Activated naive CD4-positive, alpha-beta T cell treated with anti-CD3 and anti-CD28 coated beads, Interleukin-2, amount 50 U/mL, for 24 hours (primary cell): ENCODE measurements at regions not wholly inside any gene's neighbourhood (a gene's known extent, or its start where the extent isn't known, plus 50 kb on each side); places are given as distances from the start of the nearest gene placed in this dataset.

ENCODE experiments used
- H3K27ac Mint-ChIP-seq: one replicate; pipeline ENCODE4 v1.8.0; 2021; ENCODE audit warnings: mild to moderate bottlenecking, mixed read lengths
- H3K27me3 Mint-ChIP-seq: one replicate; pipeline ENCODE4 v1.8.0; 2021; ENCODE audit warnings: mixed read lengths
- H3K36me3 Mint-ChIP-seq: one replicate; pipeline ENCODE4 v1.8.0; 2021; ENCODE audit warnings: mixed read lengths
- H3K4me1 Mint-ChIP-seq: one replicate; pipeline ENCODE4 v1.8.0; 2021; ENCODE audit warnings: mixed read lengths
- H3K4me3 Mint-ChIP-seq: one replicate; pipeline ENCODE4 v1.8.0; 2021; ENCODE audit warnings: mild to moderate bottlenecking, mixed read lengths
- H3K9me3 Mint-ChIP-seq: one replicate; pipeline ENCODE4 v1.8.0; 2021; ENCODE audit warnings: mixed read lengths

GRCh38 chr7:132650498-132650897 is 74.2 kb upstream of the PLXNA4 start:
- no peaks in the 10 kb centered on the region for H3K36me3 Mint-ChIP-seq
- H3K4me1 Mint-ChIP-seq, result peaks cover 16% of the 10 kb centered on the region
- H3K27me3 Mint-ChIP-seq, result no peaks in the 10 kb centered on the region
- no peak overlapping the region for H3K27ac Mint-ChIP-seq
- H3K4me3 Mint-ChIP-seq, result no peak overlapping the region
- H3K9me3 Mint-ChIP-seq, result no peaks in the 10 kb centered on the region

- no peaks in the 10 kb centered on the region for H3K36me3 Mint-ChIP-seq
- no peaks in the 10 kb centered on the region for H3K27me3 Mint-ChIP-seq
- no peaks in the 10 kb centered on the region for H3K9me3 Mint-ChIP-seq
- no peak overlapping the region for H3K27ac Mint-ChIP-seq
- no peak overlapping the region for H3K4me3 Mint-ChIP-seq
- no peaks in the 10 kb centered on the region for H3K4me1 Mint-ChIP-seq
These were observed 71.0 kb upstream of the PLXNA4 start for GRCh38 chr7:132647311-132647710.

GRCh38 chr7:132646052-132646451 is 69.8 kb upstream of the PLXNA4 start:
- Mint-ChIP-seq H3K4me1 (no peaks in the 10 kb centered on the region), H3K27me3 (no peaks in the 10 kb centered on the region), H3K27ac (no peak overlapping the region), H3K9me3 (no peaks in the 10 kb centered on the region), H3K36me3 (no peaks in the 10 kb centered on the region), H3K4me3 (no peak overlapping the region)

GRCh38 chr7:132643302-132643701 is 67.0 kb upstream of the PLXNA4 start:
- Mint-ChIP-seq H3K27me3 (no peaks in the 10 kb centered on the region), H3K9me3 (no peaks in the 10 kb centered on the region), H3K27ac (no peak overlapping the region), H3K4me3 (no peak overlapping the region), H3K36me3 (no peaks in the 10 kb centered on the region), H3K4me1 (no peaks in the 10 kb centered on the region)

GRCh38 chr7:132641238-132641637 is 65.0 kb upstream of the PLXNA4 start:
- Mint-ChIP-seq H3K27ac (no peak overlapping the region), H3K4me1 (no peaks in the 10 kb centered on the region), H3K27me3 (no peaks in the 10 kb centered on the region), H3K4me3 (no peak overlapping the region), H3K9me3 (no peaks in the 10 kb centered on the region), H3K36me3 (no peaks in the 10 kb centered on the region)

DNA sequence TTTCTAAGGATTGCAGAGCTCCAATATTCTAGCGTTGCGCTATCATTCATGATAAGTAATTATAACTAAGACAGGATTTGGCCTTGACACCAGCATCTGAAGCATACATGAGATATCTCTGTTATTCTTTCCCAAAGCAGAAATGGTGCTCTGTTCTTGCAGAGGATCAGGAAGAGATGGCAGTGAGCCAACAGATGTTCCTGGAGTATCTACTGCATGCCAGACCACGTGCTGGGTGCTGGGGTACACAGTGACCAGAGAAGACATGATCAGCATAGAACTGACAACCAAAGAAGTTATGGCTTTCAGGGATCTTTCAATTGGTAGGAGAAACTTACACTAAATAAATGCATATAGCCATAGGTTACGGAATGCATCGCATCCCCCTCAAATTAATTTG is 63.7 kb upstream of the PLXNA4 start:
- Mint-ChIP-seq H3K27ac (no peak overlapping the region), H3K4me3 (no peak overlapping the region), H3K36me3 (no peaks in the 10 kb centered on the region), H3K9me3 (no peaks in the 10 kb centered on the region), H3K4me1 (no peaks in the 10 kb centered on the region), H3K27me3 (no peaks in the 10 kb centered on the region)

GRCh38 chr7:132638000-132638399 is 61.7 kb upstream of the PLXNA4 start:
- H3K36me3 Mint-ChIP-seq, result no peaks in the 10 kb centered on the region
- no peaks in the 10 kb centered on the region for H3K9me3 Mint-ChIP-seq
- H3K27me3 Mint-ChIP-seq, result no peaks in the 10 kb centered on the region
- H3K27ac Mint-ChIP-seq, result no peak overlapping the region
- H3K4me3 Mint-ChIP-seq, result no peak overlapping the region
- no peaks in the 10 kb centered on the region for H3K4me1 Mint-ChIP-seq

GRCh38 chr7:132636581-132636980 is 60.3 kb upstream of the PLXNA4 start:
- no peaks in the 10 kb centered on the region for H3K4me1 Mint-ChIP-seq
- no peaks in the 10 kb centered on the region for H3K27me3 Mint-ChIP-seq
- no peak overlapping the region for H3K27ac Mint-ChIP-seq
- no peaks in the 10 kb centered on the region for H3K36me3 Mint-ChIP-seq
- H3K4me3 Mint-ChIP-seq, result no peak overlapping the region
- no peaks in the 10 kb centered on the region for H3K9me3 Mint-ChIP-seq

GRCh38 chr7:132635127-132635526 is 58.9 kb upstream of the PLXNA4 start:
- Mint-ChIP-seq H3K4me1 (no peaks in the 10 kb centered on the region), H3K36me3 (no peaks in the 10 kb centered on the region), H3K4me3 (no peak overlapping the region), H3K9me3 (no peaks in the 10 kb centered on the region), H3K27ac (no peak overlapping the region), H3K27me3 (no peaks in the 10 kb centered on the region)

DNA sequence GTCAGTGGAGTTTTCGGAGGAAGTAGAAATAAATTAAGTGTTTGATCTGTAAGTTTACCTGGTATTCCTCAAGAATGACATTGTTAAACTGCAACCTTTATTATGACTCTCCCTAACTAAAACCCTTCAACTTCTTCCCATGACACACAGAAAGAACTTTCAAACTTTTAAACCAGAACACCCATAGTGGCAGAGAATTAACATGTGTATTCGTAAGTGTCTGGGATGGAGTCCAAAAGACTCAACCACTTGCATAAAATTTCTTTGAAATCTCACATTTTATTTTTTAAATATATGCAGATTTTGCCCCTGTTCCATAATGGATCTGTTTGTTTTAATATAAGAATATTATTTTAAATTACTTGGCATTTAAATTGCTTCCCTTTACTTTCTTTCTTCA is 54.6 kb upstream of the PLXNA4 start:
- H3K36me3 Mint-ChIP-seq, result no peaks in the 10 kb centered on the region
- H3K27ac Mint-ChIP-seq, result no peak overlapping the region
- H3K4me3 Mint-ChIP-seq, result no peak overlapping the region
- H3K27me3 Mint-ChIP-seq, result no peaks in the 10 kb centered on the region
- no peaks in the 10 kb centered on the region for H3K4me1 Mint-ChIP-seq
- H3K9me3 Mint-ChIP-seq, result no peaks in the 10 kb centered on the region
